Bronchial epithelial cell (primary cell): ENCODE measurements at regions not wholly inside any gene's neighbourhood (a gene's known extent, or its start where the extent isn't known, plus 50 kb on each side); places are given as distances from the start of the nearest gene placed in this dataset.

Experiments used
- DNase-seq: peaks from one replicate; pipeline ENCODE4 v3.0.0-alpha.2; 2010; ENCODE audit warnings: low read depth
- FAIRE-seq: peaks from 2 replicates; lab custom pipeline; 2011; peaks lifted over from hg19 to GRCh38; lab: Jason Lieb, UNC
- H3K27me3 ChIP-seq: 2 replicates; pipeline ENCODE4 v1.5.1; 2011; ENCODE audit warnings: low read length; ENCODE audit not compliant: control insufficient read depth, insufficient read depth
- H3K36me3 ChIP-seq: 2 replicates; pipeline ENCODE4 v1.5.1; 2011; ENCODE audit warnings: low read length; ENCODE audit not compliant: control insufficient read depth, insufficient read depth
- H3K4me3 ChIP-seq: 2 replicates; pipeline ENCODE4 v1.5.1; 2011; ENCODE audit warnings: mild to moderate bottlenecking, low read depth, low read length, control low read depth
- CTCF ChIP-seq: IDR thresholded peaks from 2 replicates; pipeline ENCODE4 v1.5.1; 2011; ENCODE audit warnings: mild to moderate bottlenecking, moderate library complexity, low read length, control low read depth, inconsistent platforms; ENCODE audit not compliant: insufficient read depth, severe bottlenecking

DNA sequence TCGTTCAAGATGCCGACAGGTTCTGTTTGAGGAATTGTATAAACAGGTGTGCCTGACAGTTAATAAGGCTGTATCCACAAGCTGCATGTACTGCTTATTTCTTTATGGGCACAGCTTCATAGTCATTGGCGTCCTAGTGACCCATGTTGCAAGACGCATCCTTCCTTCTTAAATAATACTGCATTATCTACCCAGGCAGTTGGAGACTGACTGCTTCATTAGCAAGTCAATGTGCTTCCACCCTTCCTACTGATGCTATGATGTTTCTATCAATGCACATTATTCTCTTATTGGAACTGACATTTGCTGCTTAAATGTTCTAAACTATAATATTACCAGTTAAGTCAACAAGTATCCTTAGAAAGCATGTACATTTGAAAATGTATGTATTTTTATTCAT, 950.0 kb upstream of the MIR17HG start:
- no peak for FAIRE-seq
- no peak for TF ChIP-seq CTCF

GRCh38 chr13:90400372-90400771, 947.1 kb upstream of the MIR17HG start:
- no peak for TF ChIP-seq CTCF
- Histone ChIP-seq H3K36me3 (no peaks in the 10 kb centered on the region), H3K4me3 (no peak overlapping the region), H3K27me3 (no peaks in the 10 kb centered on the region)
- DNase-seq, result no peak
- FAIRE-seq, result no peak

More for the DNA sequence above, 950.0 kb upstream of the MIR17HG start:
- no peak overlapping the region for H3K4me3 ChIP-seq
- DNase-seq, result no peak
- no peaks in the 10 kb centered on the region for H3K27me3 ChIP-seq
- no peaks in the 10 kb centered on the region for H3K36me3 ChIP-seq

- Histone ChIP-seq H3K27me3 (no peaks in the 10 kb centered on the region), H3K4me3 (no peak overlapping the region), H3K36me3 (no peaks in the 10 kb centered on the region)
- FAIRE-seq (no peak), DNase-seq (no peak)
- TF ChIP-seq CTCF, result no peak
Measured at GRCh38 chr13:90401150-90401549, 946.3 kb upstream of the MIR17HG start.

DNA sequence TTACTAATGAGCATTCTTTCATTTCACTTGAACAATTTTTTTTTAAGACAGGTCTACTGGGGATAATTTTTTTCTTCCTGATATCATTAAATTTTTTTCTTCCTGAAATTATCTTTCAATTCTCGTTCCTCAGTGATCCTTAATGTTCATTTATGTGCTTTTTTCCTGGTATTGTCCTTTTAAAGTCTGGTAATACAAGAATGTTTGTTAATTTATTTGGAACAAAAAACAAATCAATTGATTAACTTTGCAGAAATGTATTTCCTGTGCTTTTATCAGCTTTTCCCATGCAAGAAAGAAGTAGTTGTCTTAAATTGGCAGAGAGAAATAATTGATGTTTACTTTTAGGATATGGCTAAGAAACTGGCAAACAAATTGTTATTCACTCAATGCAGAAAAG, 945.4 kb upstream of the MIR17HG start:
- DNase-seq (no peak), FAIRE-seq (no peak)
- Histone ChIP-seq H3K36me3 (no peaks in the 10 kb centered on the region), H3K4me3 (no peak overlapping the region), H3K27me3 (no peaks in the 10 kb centered on the region)
- TF ChIP-seq CTCF, result no peak

DNA sequence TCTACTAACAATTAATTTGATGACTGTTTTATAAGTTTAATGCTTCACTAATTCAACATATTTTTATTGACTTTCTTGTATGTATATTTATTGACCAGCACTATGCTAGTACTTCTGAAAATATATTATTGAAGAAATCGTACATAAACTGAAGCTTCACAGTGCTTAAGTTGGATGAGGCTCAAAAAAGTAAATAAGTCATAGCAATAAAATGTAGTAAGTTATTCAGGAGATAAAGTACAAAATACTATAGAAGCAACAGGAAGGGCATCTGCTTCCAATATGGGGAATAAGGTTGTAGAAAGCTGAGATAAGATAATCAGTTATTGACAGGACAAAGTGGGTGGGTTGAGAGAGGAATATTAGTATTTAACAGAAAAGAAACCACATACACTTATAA, 944.9 kb upstream of the MIR17HG start:
- no peak for DNase-seq
- Histone ChIP-seq H3K27me3 (no peaks in the 10 kb centered on the region), H3K4me3 (no peak overlapping the region), H3K36me3 (no peaks in the 10 kb centered on the region)
- TF ChIP-seq CTCF, result no peak
- no peak for FAIRE-seq

DNA sequence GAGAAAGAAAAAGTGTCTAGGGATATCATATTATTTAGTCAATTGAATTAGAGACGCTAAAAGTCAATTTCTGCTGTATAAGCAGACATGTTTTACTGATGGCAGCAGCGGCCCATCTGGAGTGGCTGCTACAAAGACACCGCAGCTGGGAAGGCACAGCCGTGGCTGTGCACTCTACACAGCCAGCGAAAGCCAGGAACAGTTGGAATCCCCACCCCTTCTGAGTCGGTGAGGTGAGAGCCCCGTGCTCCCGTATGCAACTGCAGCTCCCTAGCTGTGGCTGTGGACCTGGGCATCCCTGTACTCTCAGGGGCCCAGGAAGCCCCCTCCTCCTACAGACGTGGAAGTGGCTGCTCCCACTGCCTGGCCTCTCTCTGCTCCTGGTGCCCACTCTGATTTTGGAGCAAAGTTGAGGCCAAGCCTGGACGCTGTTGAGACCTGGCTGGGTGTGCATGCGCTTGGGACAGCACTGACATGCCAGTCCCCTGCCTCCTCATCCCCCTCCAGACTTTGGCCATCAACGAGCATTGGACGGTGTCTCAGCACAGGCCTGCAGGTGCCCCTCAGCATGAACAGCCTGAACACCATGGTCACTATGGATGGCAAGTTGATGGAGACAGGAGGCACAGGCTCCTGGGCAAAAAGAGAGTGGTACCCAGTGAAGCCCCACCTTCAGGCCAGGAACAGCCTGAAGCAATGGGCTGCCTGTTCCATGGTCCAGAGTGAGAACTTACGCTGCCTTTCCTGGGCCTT, 944.0 kb upstream of the MIR17HG start:
- H3K4me3 ChIP-seq, result no peak overlapping the region
- no peak for FAIRE-seq

More for the DNA sequence above, 944.0 kb upstream of the MIR17HG start:
- TF ChIP-seq CTCF, result no peak
- H3K36me3 ChIP-seq, result no peaks in the 10 kb centered on the region
- H3K27me3 ChIP-seq, result no peaks in the 10 kb centered on the region
- no peak for DNase-seq
